Activated T-cell treated with anti-CD3 and anti-CD28 coated beads for 48 hours (primary cell): ENCODE measurements at regions not wholly inside any gene's neighbourhood (a gene's known extent, or its start where the extent isn't known, plus 50 kb on each side); places are given as distances from the start of the nearest gene placed in this dataset.
"Not testable (repeated sequence)": the region's sequence is repeated elsewhere in the genome, so short reads cannot be mapped to it uniquely, and the experiment has no call there.

ENCODE experiments used
- DNase-seq: peaks from one replicate; pipeline ENCODE4 v3.0.0-alpha.2; 2020; ENCODE audit warnings: low read depth

- DNase-seq, result no peak
Observed at GRCh38 chr11:13174090-13174489, 103.5 kb upstream of the BMAL1 start.

- DNase-seq, result no peak
Observed at GRCh38 chr11:13183094-13183825, 94.3 kb upstream of the BMAL1 start.

GRCh38 chr11:13183826-13184196, 93.8 kb upstream of the BMAL1 start:
- no peak for DNase-seq

GRCh38 chr11:13184295-13184794, 93.2 kb upstream of the BMAL1 start:
- DNase-seq, result no peak

GRCh38 chr11:13188179-13188578, 89.4 kb upstream of the BMAL1 start:
- DNase-seq, result no peak

- DNase-seq, result no peak
Observed at GRCh38 chr11:13189561-13190426, 87.8 kb upstream of the BMAL1 start.

- no peak for DNase-seq
Observed at GRCh38 chr11:13193613-13194012, 84.0 kb upstream of the BMAL1 start.

- not testable (repeated sequence) for DNase-seq
Observed at GRCh38 chr11:13197374-13197773, 80.2 kb upstream of the BMAL1 start.

- DNase-seq, result no peak
Observed at GRCh38 chr11:13205486-13205885, 72.1 kb upstream of the BMAL1 start.

GRCh38 chr11:13206086-13206640, 71.4 kb upstream of the BMAL1 start:
- no peak for DNase-seq

GRCh38 chr11:13207270-13207664, 70.3 kb upstream of the BMAL1 start:
- DNase-seq, result no peak

- no peak for DNase-seq
Observed at GRCh38 chr11:13207665-13208594, 69.7 kb upstream of the BMAL1 start.

GRCh38 chr11:13208921-13209320, 68.7 kb upstream of the BMAL1 start:
- DNase-seq, result no peak

- DNase-seq, result no peak
Observed at GRCh38 chr11:13209379-13209778, 68.2 kb upstream of the BMAL1 start.

- no peak for DNase-seq
Observed at GRCh38 chr11:13210424-13210823, 67.2 kb upstream of the BMAL1 start.

- no peak for DNase-seq
Observed at GRCh38 chr11:13214276-13214675, 63.3 kb upstream of the BMAL1 start.

GRCh38 chr11:13215149-13215548, 62.4 kb upstream of the BMAL1 start:
- DNase-seq, result no peak

- DNase-seq, result peak; percentile 63
Observed at GRCh38 chr11:13216019-13216710, 61.4 kb upstream of the BMAL1 start.

- DNase-seq, result no peak
Observed at GRCh38 chr11:13216711-13217075, 60.9 kb upstream of the BMAL1 start.

GRCh38 chr11:13218685-13219084, 58.9 kb upstream of the BMAL1 start:
- not testable (repeated sequence) for DNase-seq

- DNase-seq, result no peak
Observed at GRCh38 chr11:13220148-13220547, 57.4 kb upstream of the BMAL1 start.
